DMS 273 (cell line): ENCODE measurements at regions not wholly inside any gene's neighbourhood (a gene's known extent, or its start where the extent isn't known, plus 50 kb on each side); places are given as distances from the start of the nearest gene placed in this dataset.
"Not testable (repeated sequence)": the region's sequence is repeated elsewhere in the genome, so short reads cannot be mapped to it uniquely, and the experiment has no call there.

Source experiments
- DNase-seq: peaks from one replicate; lab custom pipeline; 2025; ENCODE audit not compliant: unreplicated experiment; lab: John Stamatoyannopoulos, UW

DNA sequence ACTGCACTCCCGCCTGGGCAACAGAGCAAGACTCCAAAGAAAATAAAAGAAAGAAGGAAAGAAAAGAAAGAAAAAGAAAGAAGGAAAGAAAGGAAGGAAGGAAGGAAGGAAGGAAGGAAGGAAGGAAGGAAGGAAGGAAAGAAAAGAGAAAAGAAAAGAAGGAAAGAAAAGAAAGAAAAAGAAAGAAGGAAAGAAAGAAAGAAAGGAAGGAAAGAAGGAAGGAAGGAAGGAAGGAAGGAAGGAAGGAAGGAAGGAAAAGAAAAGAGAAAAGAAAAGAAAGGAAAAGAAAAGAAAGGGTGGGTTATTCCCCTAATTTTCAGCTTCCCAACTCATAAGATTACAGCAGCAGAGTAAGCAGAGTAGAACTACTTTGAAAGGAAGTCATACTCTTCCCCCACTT is 64.4 kb downstream of the TMEM200C start:
- DNase-seq: not testable (repeated sequence)

DNA sequence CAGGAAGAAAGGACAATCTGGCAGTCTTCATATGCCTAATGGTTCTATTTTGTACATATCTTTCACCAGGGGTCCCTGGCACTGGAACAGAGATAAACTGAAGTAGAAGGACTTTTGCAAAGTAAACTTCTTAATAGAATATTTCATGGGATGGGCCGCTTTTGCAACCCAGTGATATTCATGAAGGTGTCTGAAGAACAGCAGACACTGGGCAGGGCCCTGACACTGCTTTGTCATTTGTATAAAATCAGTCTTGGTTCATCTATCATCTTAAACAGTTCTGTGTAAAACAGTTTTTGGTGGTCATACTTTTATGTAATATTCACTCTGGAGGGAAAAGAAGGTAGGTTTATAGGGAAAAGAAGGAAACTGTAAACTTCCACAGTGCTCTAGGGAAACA is 66.4 kb downstream of the TMEM200C start:
- no peak for DNase-seq

DNA sequence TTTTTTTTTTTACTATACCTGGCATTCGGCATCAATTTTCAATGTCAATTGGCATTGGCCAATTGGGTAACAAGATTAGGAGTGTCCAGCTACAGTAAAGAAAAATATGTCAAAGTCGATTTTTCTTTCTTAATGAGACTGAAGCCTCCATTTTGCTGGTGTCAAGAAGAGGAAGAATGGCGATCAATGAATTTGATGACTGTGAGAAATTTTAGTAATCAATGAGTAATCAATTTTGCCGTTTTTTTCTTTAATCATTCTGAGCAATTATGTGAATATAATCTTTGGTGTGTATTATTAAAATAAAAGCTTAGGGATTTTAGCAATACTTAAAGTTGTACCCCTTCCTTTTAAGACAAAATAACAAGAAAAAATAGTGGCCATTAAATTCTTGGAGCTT is 69.7 kb downstream of the TMEM200C start:
- no peak for DNase-seq

DNA sequence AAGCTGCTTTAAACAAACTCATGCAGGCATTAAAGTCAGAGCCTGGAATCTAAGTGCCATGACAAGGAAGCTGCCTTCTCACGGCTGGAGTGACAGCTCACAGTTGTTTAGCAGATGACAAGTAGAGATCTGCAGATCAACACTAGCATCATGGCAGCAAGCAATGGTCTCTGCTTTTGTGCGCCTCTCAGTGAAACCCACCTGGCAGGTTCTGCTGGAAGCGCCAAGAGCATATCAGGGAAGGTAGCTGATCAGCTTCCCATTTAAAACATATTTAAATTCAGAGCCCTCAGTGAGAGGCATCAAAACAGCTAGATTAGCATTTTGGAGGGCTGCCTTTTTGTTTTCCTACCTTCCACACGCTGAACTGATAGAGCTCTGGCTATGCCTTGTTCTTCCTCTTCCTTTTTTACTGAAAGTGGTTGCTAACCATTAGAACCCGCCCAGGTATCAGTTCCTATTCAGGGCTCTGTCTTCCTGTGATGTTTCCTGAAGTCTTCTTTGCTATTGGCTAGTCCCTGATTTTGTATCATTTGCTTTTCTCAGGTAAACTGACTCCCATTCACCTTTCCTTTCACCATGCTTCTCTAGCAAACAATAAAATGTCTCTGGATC is 70.8 kb downstream of the TMEM200C start:
- no peak for DNase-seq

- DNase-seq: no peak
Measured at GRCh38 chr18:5817816-5818215, 77.5 kb downstream of the TMEM200C start.

GRCh38 chr18:5806860-5807259 is 88.5 kb downstream of the TMEM200C start:
- DNase-seq: no peak

GRCh38 chr18:5787936-5788335 is 107.4 kb downstream of the TMEM200C start:
- no peak for DNase-seq

DNA sequence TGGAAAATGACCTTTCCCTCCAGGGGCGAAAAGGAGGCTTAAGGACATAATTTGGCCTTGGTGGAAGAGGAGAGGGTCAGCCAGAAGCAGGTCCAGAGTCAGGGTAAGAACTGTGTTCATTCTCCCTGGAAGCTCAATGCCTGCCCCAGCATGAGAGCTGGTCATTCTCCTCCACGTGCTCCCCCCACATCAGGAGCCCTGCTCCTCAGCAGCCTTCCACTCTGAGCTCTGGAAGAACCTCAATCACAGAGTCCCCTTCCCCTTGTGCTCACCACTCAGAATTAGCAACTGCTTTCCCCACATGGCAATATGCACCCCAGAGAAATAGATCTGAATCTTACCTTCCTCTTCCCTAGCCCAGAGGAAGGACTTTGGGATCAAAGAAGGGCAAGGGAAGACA is 115.4 kb downstream of the TMEM200C start:
- DNase-seq: no peak

- DNase-seq: no peak
Measured at GRCh38 chr18:5772306-5773105, 122.8 kb downstream of the TMEM200C start.

GRCh38 chr18:5771343-5771742 is 124.0 kb downstream of the TMEM200C start:
- no peak for DNase-seq

GRCh38 chr18:5770176-5770575 is 125.1 kb downstream of the TMEM200C start:
- no peak for DNase-seq

DNA sequence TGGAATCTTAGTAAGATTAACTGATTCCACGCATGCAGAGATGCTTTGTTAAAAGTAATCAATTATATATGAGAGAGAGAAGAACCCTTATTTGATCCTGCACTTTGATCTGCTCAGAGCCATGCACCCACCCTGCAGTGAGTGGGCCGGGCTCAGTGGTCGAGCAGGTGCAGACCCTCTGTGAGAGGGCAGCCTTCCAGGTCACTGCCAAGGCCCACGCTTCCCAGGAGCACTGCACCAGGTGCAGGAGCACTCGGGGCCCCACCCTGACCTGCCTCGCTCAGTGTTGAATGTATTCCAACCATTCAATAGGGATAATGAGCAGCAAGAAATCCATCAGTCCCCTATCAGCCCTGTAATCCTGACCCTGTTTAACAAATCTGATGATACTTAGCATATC is 126.9 kb downstream of the TMEM200C start:
- no peak for DNase-seq

DNA sequence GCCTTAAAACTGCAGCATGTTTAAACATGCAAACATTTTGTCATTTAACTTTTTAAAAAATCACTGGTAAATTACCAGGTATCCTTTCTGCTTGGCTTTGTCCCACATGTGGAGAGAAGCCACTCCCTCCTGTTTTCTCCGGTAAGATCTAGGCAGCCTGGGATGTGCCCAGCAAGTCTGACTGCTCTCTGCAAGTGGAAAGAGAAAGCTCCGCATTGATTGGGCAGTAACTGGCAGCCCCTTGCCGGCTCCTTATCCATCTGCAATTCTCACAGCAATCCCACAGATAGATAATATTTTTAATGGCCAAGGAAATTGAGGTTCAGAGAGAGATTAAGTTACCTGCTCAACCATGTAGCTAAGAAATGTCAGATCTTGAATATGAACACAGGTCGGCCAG is 136.1 kb downstream of the TMEM200C start:
- peak; percentile 40 for DNase-seq

DNA sequence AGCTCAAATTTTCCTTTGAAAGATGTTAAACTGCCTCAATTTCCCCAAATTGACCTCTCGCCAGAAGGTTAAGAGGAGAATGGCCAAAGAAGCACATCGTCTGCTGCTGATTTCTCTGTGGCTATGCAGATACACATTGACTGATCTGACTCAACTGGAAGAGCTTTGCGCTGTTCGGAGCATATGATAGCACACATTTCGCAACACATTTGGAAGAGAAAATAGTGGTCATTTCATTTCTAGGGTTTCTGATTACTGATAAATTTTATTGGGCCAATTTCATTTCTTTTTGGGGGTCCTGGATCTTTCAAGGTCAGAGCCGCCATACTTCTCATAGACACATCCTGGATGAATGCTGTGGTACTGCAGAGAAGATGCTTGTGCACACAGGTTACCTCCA is 138.5 kb downstream of the TMEM200C start:
- no peak for DNase-seq

DNA sequence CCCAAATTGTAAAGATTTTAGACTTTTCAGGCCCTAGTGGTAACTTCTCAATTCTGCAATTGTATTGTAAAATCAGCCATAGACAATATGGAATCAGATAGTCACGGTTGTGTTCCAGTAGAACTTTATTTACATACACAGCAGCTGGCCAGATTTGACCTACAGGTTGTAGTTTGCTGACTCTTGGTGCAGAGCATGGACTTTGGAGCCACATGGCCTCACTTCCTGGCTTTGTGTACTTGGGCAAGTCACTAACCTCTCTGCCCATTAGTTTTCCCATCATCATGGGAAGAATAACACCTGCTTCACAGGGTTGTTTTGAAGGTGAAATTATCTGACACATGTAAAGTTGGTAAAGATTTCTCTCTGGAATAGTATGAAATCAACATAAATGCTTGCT is 147.6 kb downstream of the TMEM200C start:
- no peak for DNase-seq

- peak; percentile 11 for DNase-seq
Measured at GRCh38 chr18:5746844-5747243, 148.5 kb downstream of the TMEM200C start.

DNA sequence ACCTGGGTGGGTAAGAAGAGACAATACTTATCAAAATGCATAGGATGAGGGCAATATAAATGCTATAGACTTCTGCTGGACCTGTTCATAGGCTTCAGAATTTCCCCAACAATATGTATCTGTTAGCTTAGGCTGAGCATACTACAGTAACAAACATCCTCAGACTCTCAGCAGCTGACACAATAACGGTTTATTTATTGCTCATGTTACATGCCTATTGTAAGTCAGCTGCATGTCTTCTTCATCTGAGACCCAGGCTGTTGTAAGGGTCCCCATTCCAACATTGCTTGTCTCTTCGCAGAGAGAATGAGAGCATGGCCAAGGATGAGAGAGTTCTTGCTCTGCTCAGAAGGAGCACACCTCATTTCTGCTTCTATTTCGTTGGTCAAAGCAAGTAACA is 150.7 kb downstream of the TMEM200C start:
- no peak for DNase-seq

DNA sequence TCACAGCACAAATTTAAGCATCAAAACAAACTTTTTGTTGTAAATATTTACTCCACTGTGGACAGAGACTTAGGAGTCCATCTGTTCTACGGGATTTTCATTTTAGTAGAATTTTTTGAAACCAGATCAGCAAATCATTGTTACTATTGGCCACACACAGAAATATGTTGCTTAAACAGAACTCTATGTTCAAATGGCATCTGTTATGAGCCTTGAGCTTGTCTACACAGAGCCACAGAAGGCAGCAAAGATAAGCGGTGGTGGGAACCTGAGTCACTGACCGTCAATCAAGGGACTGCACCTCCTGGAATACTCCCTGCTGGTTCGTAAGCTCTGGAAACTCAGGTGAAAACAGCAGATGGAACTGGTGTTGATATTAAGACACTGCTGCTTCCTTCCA is 156.8 kb downstream of the TMEM200C start:
- DNase-seq: no peak

DNA sequence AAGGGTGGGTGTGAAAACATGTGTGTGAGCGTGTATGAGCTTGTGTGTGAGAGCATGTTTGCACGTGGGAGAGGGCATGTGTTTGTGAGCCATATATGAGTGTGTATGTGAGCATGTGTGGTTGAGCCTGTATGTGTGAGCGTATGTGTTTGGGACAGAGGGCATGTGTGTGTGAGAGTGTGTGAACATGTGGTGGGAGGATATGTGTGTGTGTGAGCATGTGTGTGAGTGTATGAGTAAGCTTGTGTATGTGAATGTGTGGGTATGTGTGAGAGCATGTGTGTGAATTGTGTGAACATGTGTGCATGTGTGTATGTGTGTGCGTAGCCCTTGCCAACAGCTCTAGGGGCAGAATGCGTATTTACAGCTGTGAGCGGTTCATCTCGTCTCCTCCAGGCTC is 163.0 kb downstream of the TMEM200C start:
- no peak for DNase-seq

- DNase-seq: no peak
Measured at GRCh38 chr18:5729983-5730699, 165.2 kb downstream of the TMEM200C start.

GRCh38 chr18:5728531-5728930 is 166.8 kb downstream of the TMEM200C start:
- no peak for DNase-seq

- no peak for DNase-seq
Measured at GRCh38 chr18:5726011-5726410, 169.3 kb downstream of the TMEM200C start.
